Stimulated activated CD8-positive, alpha-beta memory T cell treated with anti-CD3 and anti-CD28 coated beads, Interleukin-15, amount 100 ng/mL, for 24 hours (primary cell): ENCODE measurements at regions not wholly inside any gene's neighbourhood (a gene's known extent, or its start where the extent isn't known, plus 50 kb on each side); places are given as distances from the start of the nearest gene placed in this dataset.
"Not testable (repeated sequence)": the region's sequence is repeated elsewhere in the genome, so short reads cannot be mapped to it uniquely, and the experiment has no call there.

Source experiments
- DNase-seq: peaks from one replicate; pipeline ENCODE4 v3.0.0-alpha.2; 2020; ENCODE audit warnings: low read depth

- DNase-seq, result no peak
Measured at GRCh38 chr13:76620036-76620435, 266.2 kb downstream of the KCTD12 start.

GRCh38 chr13:76619631-76620030 lies 266.6 kb downstream of the KCTD12 start:
- no peak for DNase-seq

- DNase-seq, result no peak
Measured at GRCh38 chr13:76610819-76611415, 275.3 kb downstream of the KCTD12 start.

- DNase-seq, result no peak
Measured at GRCh38 chr13:76609643-76610042, 276.6 kb downstream of the KCTD12 start.

- DNase-seq, result no peak
Measured at GRCh38 chr13:76607866-76608265, 278.3 kb downstream of the KCTD12 start.

- DNase-seq, result no peak
Measured at GRCh38 chr13:76600081-76600480, 286.1 kb downstream of the KCTD12 start.

- no peak for DNase-seq
Measured at GRCh38 chr13:76597868-76598267, 288.3 kb downstream of the KCTD12 start.

GRCh38 chr13:76596216-76596615 lies 290.0 kb downstream of the KCTD12 start:
- DNase-seq, result no peak

- no peak for DNase-seq
Measured at GRCh38 chr13:76594435-76594834, 291.8 kb downstream of the KCTD12 start.

- no peak for DNase-seq
Measured at GRCh38 chr13:76586842-76587241, 299.4 kb downstream of the KCTD12 start.

- DNase-seq, result no peak
Measured at GRCh38 chr13:76579701-76580100, 306.5 kb downstream of the KCTD12 start.

GRCh38 chr13:76575634-76576033 lies 310.6 kb downstream of the KCTD12 start:
- not testable (repeated sequence) for DNase-seq

GRCh38 chr13:76570510-76570971 lies 315.7 kb downstream of the KCTD12 start:
- DNase-seq, result no peak

- DNase-seq, result no peak
Measured at GRCh38 chr13:76556627-76557026, 329.6 kb downstream of the KCTD12 start.

- no peak for DNase-seq
Measured at GRCh38 chr13:76552807-76553206, 333.4 kb downstream of the KCTD12 start.

GRCh38 chr13:76552041-76552772 lies 334.0 kb downstream of the KCTD12 start:
- DNase-seq, result no peak

- no peak for DNase-seq
Measured at GRCh38 chr13:76542176-76542575, 344.0 kb downstream of the KCTD12 start.

GRCh38 chr13:76538004-76538403 lies 348.2 kb downstream of the KCTD12 start:
- no peak for DNase-seq

GRCh38 chr13:76533251-76533650 lies 353.0 kb downstream of the KCTD12 start:
- DNase-seq, result no peak

GRCh38 chr13:76527041-76527440 lies 359.2 kb downstream of the KCTD12 start:
- DNase-seq, result no peak

GRCh38 chr13:76523740-76524340 lies 362.4 kb downstream of the KCTD12 start:
- no peak for DNase-seq

- no peak for DNase-seq
Measured at GRCh38 chr13:76522083-76522755, 364.0 kb downstream of the KCTD12 start.

- DNase-seq, result no peak
Measured at GRCh38 chr13:76519685-76520084, 366.5 kb downstream of the KCTD12 start.
